VCaP (cell line): ENCODE measurements at regions not wholly inside any gene's neighbourhood (a gene's known extent, or its start where the extent isn't known, plus 50 kb on each side); places are given as distances from the start of the nearest gene placed in this dataset.

Source experiments
- H3K27ac ChIP-seq: fragments of 450-650 bp; 2 replicates; pipeline ENCODE4 v1.5.1; 2017
- TF ChIP-seq, protein P1 (sequence below): fragments of 450-650 bp; conservative IDR thresholded peaks from 2 replicates; pipeline ENCODE4 v1.5.1; 2017; ENCODE audit warnings: mild to moderate bottlenecking, moderate library complexity

DNA sequence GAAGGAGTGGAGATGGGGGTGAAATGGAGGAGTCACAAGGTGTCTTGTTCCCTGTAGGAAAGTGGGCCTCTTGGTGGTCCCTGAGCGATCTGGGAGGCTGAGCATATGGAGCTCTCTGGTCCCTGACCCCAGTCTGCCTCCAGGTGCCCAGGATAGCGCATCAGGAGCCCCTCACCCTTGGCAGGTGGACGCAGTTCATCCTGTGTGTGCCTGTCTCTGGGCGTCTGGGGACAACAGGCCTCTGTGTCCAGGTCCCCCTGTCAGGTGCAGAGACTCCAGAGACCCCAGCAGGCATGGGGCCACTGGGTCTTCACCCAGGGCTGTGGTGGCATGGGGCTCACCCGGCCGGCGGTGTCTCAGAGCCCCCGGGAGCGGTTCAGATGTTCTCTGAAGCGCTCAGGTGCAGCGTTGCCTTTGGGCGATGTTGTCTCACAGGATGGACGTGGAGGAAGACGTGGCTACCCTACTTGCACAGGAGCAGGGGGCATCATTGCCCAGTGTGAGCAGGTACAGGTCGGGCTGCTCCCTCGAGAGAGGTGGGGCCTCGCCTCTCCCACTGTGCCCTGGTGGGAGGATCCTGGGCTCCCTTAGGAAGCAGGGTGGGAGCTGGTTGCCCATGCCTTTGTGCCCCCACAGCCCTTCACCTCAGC, 58.1 kb upstream of the TPM4 start:
- TF ChIP-seq, protein P1, sequence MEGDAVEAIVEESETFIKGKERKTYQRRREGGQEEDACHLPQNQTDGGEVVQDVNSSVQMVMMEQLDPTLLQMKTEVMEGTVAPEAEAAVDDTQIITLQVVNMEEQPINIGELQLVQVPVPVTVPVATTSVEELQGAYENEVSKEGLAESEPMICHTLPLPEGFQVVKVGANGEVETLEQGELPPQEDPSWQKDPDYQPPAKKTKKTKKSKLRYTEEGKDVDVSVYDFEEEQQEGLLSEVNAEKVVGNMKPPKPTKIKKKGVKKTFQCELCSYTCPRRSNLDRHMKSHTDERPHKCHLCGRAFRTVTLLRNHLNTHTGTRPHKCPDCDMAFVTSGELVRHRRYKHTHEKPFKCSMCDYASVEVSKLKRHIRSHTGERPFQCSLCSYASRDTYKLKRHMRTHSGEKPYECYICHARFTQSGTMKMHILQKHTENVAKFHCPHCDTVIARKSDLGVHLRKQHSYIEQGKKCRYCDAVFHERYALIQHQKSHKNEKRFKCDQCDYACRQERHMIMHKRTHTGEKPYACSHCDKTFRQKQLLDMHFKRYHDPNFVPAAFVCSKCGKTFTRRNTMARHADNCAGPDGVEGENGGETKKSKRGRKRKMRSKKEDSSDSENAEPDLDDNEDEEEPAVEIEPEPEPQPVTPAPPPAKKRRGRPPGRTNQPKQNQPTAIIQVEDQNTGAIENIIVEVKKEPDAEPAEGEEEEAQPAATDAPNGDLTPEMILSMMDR = no peak
- H3K27ac ChIP-seq = no peak overlapping the region

DNA sequence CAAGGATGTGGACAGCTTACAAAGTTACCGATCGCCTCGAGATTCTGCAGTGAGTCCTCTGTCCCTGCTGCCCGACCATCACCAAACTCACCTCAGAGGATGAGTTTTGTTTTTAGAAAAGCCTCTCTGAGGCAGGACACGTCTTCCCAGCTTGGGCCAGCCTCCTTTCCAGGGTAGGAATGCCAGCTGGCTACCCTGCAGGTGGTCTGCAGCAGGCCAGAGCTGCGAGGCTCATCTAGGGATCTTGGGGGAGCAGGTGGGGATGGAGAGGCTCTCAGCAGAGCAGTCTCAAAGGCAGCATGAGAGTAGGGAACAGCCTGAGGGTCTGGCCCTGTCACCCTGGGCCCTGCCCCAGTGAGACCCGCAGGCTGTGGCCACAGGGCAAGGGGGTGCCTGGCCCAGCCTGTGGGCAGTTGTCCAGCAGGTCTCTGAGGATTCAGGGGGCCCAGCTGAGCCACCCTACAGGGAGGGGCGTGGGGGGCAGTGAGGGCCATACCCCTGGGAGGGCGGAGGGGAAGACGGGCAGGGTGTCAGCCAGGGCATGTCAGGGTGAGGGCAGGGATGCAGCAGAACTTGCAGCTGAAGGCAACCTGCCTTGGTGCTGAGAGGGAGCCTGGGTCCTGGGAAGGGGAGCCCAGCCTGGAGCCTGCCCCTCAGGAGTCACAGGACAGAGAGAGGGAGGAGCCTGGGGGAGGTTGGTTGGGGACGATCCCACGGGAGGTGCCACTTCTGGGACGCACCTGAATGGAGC, 57.3 kb upstream of the TPM4 start:
- no peak overlapping the region for H3K27ac ChIP-seq
- TF ChIP-seq, protein P1 = no peak

GRCh38 chr19:16019691-16020448, 56.4 kb upstream of the TPM4 start:
- H3K27ac ChIP-seq = no peak overlapping the region
- TF ChIP-seq, protein P1 = no peak

- no peak overlapping the region for H3K27ac ChIP-seq
- TF ChIP-seq, protein P1 = no peak
Observed at GRCh38 chr19:16021796-16022195, 54.5 kb upstream of the TPM4 start.

- TF ChIP-seq, protein P1 = no peak
- H3K27ac ChIP-seq = no peak overlapping the region
Observed at GRCh38 chr19:16022251-16022650, 54.0 kb upstream of the TPM4 start.

DNA sequence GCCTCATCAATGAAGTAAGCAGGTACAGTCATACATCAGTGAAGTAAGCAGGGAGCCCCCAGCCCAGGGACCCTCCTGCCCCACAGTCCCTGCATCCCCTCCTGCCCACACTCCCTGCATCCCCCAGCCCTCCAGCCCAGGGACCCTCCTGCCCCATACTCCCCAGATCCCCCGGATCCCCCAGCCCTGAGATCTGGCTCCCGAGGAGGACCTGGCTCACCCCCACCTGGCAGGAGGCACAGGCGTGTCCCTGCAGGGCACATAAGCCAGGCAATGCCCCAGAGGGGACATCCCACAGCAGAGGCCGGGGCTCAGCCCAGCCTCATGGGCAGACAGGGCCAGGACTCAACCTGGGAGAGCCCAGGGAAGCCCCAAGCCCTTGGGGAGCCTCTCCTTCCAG, 53.6 kb upstream of the TPM4 start:
- TF ChIP-seq, protein P1 = no peak
- H3K27ac ChIP-seq = no peak overlapping the region
